HG02870 (cell line): ENCODE measurements at regions not wholly inside any gene's neighbourhood (a gene's known extent, or its start where the extent isn't known, plus 50 kb on each side); places are given as distances from the start of the nearest gene placed in this dataset.

ENCODE experiments used
- ATAC-seq: cut with Tn5 transposase; IDR thresholded peaks from one replicate; pipeline ENCODE4 v1.9.1; 2021; ENCODE audit warnings: mild to moderate bottlenecking, moderate library complexity; ENCODE audit not compliant: unreplicated experiment

DNA sequence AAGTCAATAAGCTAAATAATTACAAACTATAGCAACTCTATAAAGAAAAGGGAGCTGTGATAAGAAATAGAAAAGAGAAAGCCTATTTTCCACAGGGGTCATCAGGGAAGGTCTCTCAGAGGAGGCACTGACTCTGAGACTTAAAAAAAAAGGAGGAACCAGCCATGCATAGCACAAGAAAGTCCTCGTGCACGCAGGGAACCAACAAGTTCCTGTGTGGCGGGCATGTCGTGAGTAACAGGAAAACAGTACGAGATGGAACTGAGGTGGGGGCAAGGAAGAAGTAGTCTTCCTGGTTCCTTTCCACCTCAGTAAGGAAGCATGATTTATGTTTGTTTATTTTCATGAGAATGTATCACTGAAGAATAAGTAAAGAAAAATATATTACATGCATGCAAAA is 367.0 kb upstream of the TMEM132C start:
- no peak for ATAC-seq

DNA sequence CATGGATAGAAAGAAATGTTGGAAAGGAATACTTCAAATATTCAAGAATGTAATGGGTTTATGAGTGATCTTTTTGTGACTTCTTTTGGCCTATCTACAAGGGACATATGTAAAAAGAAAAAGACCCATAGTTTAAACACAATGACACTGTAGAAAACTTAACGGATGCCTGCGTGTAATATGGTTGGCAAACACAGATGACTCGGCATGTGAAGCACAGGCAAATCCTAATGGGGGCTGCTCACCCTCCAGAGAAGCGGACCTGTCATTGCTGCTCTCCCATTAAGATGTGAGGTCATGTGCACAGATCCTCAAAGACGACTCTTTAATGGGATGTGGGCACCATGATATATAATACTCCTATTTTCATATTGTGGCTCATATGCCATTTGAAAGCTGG is 366.6 kb upstream of the TMEM132C start:
- no peak for ATAC-seq

- ATAC-seq: no peak
Measured at GRCh38 chr12:127903146-127903545, 363.8 kb upstream of the TMEM132C start.

- no peak for ATAC-seq
Measured at GRCh38 chr12:127909041-127909440, 357.9 kb upstream of the TMEM132C start.

- ATAC-seq: no peak
Measured at GRCh38 chr12:127911291-127911690, 355.7 kb upstream of the TMEM132C start.

GRCh38 chr12:127912035-127912665 is 354.8 kb upstream of the TMEM132C start:
- ATAC-seq: no peak

- ATAC-seq: no peak
Measured at GRCh38 chr12:127923501-127923900, 343.5 kb upstream of the TMEM132C start.

- ATAC-seq: no peak
Measured at GRCh38 chr12:127925971-127926370, 341.0 kb upstream of the TMEM132C start.

GRCh38 chr12:127928178-127928577 is 338.8 kb upstream of the TMEM132C start:
- no peak for ATAC-seq

GRCh38 chr12:127928615-127929571 is 338.1 kb upstream of the TMEM132C start:
- ATAC-seq: no peak

DNA sequence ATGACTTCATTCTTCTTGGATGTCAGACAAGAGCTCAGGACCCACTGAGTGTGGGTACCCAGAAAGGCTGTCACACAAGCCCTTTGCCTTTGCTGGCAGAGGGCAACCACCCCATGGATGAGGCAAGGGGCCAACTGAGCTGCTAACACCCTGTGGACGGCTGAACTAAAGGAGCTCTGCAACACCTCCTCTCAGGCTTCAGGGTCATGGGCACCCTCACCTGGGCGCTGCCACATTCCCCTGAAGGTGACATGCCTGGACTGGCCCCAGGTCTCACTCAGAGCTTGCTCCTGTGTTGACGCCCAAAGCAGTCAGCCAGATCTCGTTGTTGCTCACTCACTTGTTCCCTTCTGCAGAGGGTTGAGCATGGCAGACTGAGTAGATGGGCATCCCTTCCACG is 336.8 kb upstream of the TMEM132C start:
- ATAC-seq: no peak

DNA sequence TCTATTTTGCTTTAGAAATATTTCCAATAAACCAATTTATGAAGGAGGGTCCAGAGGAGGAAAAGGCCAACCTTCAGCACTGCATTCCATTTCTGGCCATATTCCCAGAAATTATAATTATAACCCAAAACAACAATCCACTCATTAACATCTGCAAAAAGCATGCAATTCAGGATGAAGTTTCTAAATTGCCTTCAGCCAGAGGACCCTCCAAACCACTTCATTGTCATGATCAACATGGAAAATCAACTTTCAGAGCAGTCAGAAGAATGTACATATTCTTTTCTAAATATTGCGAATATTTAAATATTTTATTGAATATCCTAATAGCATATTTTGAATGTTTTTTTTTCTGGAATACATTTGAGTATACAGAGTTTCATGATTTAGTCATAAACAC is 332.6 kb upstream of the TMEM132C start:
- no peak for ATAC-seq

- ATAC-seq: no peak
Measured at GRCh38 chr12:127936463-127936862, 330.5 kb upstream of the TMEM132C start.

- ATAC-seq: no peak
Measured at GRCh38 chr12:127941332-127941731, 325.6 kb upstream of the TMEM132C start.

DNA sequence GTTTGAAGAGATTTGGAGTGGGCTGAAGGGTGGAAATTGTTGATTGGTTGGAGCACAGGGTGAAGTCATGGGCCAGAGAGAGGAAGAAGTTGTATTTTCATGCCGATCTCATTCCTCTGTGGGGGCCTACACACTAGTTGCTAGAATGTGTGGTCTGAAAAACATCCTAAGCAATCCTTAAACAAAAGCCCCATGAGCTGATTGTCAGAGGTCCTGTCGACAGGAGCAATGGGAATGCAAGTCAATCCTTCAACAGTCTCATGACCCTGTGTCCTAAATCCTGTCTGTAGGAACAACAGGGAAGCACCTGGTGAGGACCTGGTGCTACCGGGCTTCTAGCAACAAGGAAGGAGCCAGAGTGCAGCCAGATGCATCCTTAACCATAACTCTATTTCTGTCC is 324.0 kb upstream of the TMEM132C start:
- no peak for ATAC-seq

- no peak for ATAC-seq
Measured at GRCh38 chr12:127943481-127944210, 323.3 kb upstream of the TMEM132C start.

GRCh38 chr12:127944211-127944899 is 322.6 kb upstream of the TMEM132C start:
- ATAC-seq: no peak

DNA sequence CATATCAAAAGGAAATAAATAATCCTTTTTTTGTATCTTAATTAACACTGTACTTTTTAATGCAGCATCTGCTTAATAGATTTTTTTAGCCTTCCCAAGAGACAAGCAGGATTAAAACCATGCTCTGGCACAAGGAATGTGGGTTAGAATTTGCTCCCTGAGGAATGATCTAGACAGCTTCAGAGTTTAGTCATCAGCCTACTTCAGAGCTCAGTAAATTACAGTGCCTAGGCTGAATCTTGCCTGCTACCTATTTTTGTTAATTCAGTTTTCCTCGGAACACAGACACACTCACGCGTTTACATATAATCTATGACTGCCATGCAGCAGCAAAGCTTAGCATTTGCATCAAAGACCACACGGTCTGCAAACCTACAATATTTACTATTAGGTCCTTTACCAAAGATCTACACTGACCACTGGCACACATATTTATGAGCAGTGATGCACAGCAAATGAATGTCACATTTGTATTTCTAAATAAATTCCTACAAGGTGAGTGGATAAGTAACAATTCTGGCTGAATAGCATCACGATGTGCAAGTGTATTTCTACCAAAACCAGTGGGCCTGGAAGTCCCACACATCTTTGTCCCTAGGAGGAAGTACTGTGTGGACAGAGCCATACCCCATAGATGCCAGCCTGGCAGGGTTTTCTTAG is 309.8 kb upstream of the TMEM132C start:
- ATAC-seq: no peak

- ATAC-seq: no peak
Measured at GRCh38 chr12:127962303-127962702, 304.7 kb upstream of the TMEM132C start.

GRCh38 chr12:127963933-127964332 is 303.0 kb upstream of the TMEM132C start:
- ATAC-seq: no peak
